ENCODE measurements at regions not wholly inside any gene's neighbourhood (a gene's known extent, or its start where the extent isn't known, plus 50 kb on each side); places are given as distances from the start of the nearest gene placed in this dataset.

DNA sequence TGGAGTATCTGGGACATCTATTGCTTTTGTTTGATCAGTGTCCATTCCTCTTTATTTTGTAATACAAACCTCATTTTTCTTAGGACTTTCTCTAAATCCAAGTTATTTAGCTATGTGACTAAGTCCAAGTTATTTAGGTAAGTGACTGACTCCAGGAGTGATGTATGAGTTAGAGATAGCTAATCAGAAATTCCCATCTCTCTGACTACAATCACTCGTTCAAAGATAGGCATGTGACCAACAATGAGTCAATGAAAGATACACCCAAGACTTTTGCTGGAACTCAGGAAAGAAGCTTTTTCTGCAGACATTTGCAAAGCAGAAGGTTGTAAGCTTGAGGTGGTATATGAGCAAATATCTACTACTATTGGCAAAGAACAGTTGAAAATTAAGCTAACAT lies 72.5 kb upstream of the KCNIP4 start:
- no peak for DNase-seq
- no peaks in the 10 kb centered on the region for H3K27me3 ChIP-seq (ENCODE audit: insufficient read depth, low read length, poor library complexity)
- no peaks in the 10 kb centered on the region for H3K4me1 ChIP-seq (ENCODE audit: insufficient read depth, low read length)
- H3K79me2 ChIP-seq (ENCODE audit: insufficient read depth, low read length) = no peaks in the 10 kb centered on the region
- H3K9me3 ChIP-seq (ENCODE audit: insufficient read depth, low read length, severe bottlenecking) = no peaks in the 10 kb centered on the region
- H3K36me3 ChIP-seq (ENCODE audit: insufficient read depth, low read length) = no peaks in the 10 kb centered on the region
- no peak overlapping the region for H3K4me2 ChIP-seq (ENCODE audit: insufficient read depth, low read length)
- no peak for ATAC-seq (ENCODE audit: insufficient read depth, low read depth)
- H3K27ac ChIP-seq (ENCODE audit: low read length) = no peak overlapping the region
- H2AFZ ChIP-seq (ENCODE audit: low read depth, low read length) = no peak overlapping the region
- no peaks in the 10 kb centered on the region for H4K20me1 ChIP-seq (ENCODE audit: insufficient read depth, low read length)
- H3K4me3 ChIP-seq (ENCODE audit: low read depth in 1 of 2, low read length in 2 of 2) = no peak overlapping the region
- TF ChIP-seq, protein P1, sequence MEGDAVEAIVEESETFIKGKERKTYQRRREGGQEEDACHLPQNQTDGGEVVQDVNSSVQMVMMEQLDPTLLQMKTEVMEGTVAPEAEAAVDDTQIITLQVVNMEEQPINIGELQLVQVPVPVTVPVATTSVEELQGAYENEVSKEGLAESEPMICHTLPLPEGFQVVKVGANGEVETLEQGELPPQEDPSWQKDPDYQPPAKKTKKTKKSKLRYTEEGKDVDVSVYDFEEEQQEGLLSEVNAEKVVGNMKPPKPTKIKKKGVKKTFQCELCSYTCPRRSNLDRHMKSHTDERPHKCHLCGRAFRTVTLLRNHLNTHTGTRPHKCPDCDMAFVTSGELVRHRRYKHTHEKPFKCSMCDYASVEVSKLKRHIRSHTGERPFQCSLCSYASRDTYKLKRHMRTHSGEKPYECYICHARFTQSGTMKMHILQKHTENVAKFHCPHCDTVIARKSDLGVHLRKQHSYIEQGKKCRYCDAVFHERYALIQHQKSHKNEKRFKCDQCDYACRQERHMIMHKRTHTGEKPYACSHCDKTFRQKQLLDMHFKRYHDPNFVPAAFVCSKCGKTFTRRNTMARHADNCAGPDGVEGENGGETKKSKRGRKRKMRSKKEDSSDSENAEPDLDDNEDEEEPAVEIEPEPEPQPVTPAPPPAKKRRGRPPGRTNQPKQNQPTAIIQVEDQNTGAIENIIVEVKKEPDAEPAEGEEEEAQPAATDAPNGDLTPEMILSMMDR (IDR thresholded peaks at IDR 0.05; ENCODE audit: borderline replicate concordance, extremely low read depth, low read length, poor library complexity, severe bottlenecking) = no peak
- no peak for TF ChIP-seq EZH2 (IDR thresholded peaks at IDR 0.05; ENCODE audit: borderline replicate concordance, low read depth, low read length, severe bottlenecking)
- H3K9ac ChIP-seq (ENCODE audit: low read depth, low read length) = no peak overlapping the region

DNA sequence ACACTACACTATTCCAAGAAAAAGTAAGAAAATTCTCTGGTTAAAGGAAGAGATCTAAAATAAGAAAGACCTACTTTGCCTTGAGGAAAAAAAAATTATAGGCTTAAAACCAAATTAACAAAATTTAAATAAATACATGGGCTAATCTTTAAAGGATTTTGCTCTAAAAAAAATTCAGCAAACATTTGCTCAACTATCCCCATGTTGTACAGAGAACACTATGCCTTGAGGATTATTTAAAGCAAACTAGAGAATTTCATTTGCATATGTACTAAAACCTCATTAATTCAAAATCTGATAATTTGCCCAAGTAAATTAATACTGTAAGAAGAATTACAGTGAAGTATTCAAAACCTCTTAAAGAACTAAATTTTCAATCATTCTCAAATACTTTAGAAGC lies 71.6 kb upstream of the KCNIP4 start:
- H3K9ac ChIP-seq (ENCODE audit: low read depth, low read length) = no peak overlapping the region
- DNase-seq = no peak
- H3K36me3 ChIP-seq (ENCODE audit: insufficient read depth, low read length) = no peaks in the 10 kb centered on the region
- H3K27ac ChIP-seq (ENCODE audit: low read length) = no peak overlapping the region
- H2AFZ ChIP-seq (ENCODE audit: low read depth, low read length) = no peak overlapping the region
- no peaks in the 10 kb centered on the region for H3K79me2 ChIP-seq (ENCODE audit: insufficient read depth, low read length)
- H3K9me3 ChIP-seq (ENCODE audit: insufficient read depth, low read length, severe bottlenecking) = no peaks in the 10 kb centered on the region
- no peak for ATAC-seq (ENCODE audit: insufficient read depth, low read depth)
- H4K20me1 ChIP-seq (ENCODE audit: insufficient read depth, low read length) = no peaks in the 10 kb centered on the region
- no peak overlapping the region for H3K4me2 ChIP-seq (ENCODE audit: insufficient read depth, low read length)
- H3K4me1 ChIP-seq (ENCODE audit: insufficient read depth, low read length) = no peaks in the 10 kb centered on the region
- no peaks in the 10 kb centered on the region for H3K27me3 ChIP-seq (ENCODE audit: insufficient read depth, low read length, poor library complexity)
- H3K4me3 ChIP-seq (ENCODE audit: low read depth in 1 of 2, low read length in 2 of 2) = no peak overlapping the region
- TF ChIP-seq EZH2 (IDR thresholded peaks at IDR 0.05; ENCODE audit: borderline replicate concordance, low read depth, low read length, severe bottlenecking) = no peak
- TF ChIP-seq, protein P1 (IDR thresholded peaks at IDR 0.05; ENCODE audit: borderline replicate concordance, extremely low read depth, low read length, poor library complexity, severe bottlenecking) = no peak

DNA sequence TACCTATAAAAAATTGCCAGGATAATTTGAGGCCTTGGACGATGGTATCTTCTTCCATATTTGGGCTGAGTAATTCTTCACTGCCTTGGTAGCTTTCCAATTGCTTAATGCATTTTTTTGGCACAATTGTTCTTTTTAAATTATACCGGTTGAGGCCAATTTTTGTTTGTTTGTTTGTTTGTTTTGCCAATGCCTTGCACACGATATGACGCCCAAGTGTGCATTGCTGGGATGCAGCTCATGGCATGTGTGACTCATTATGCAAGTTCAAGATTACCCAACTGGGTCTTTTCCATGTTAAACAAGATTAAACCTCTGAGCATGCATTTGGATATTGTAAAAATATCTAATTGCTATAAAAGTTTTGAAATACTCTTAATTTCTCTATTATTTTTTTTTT lies 71.1 kb upstream of the KCNIP4 start:
- H3K4me2 ChIP-seq (ENCODE audit: insufficient read depth, low read length) = no peak overlapping the region
- H3K4me1 ChIP-seq (ENCODE audit: insufficient read depth, low read length) = no peaks in the 10 kb centered on the region
- no peak for DNase-seq
- H3K27ac ChIP-seq (ENCODE audit: low read length) = no peak overlapping the region
- TF ChIP-seq, protein P1 (IDR thresholded peaks at IDR 0.05; ENCODE audit: borderline replicate concordance, extremely low read depth, low read length, poor library complexity, severe bottlenecking) = no peak
- no peak for TF ChIP-seq EZH2 (IDR thresholded peaks at IDR 0.05; ENCODE audit: borderline replicate concordance, low read depth, low read length, severe bottlenecking)
- H2AFZ ChIP-seq (ENCODE audit: low read depth, low read length) = no peak overlapping the region
- H4K20me1 ChIP-seq (ENCODE audit: insufficient read depth, low read length) = no peaks in the 10 kb centered on the region
- no peak for ATAC-seq (ENCODE audit: insufficient read depth, low read depth)
- no peaks in the 10 kb centered on the region for H3K79me2 ChIP-seq (ENCODE audit: insufficient read depth, low read length)
- H3K9ac ChIP-seq (ENCODE audit: low read depth, low read length) = no peak overlapping the region
- H3K36me3 ChIP-seq (ENCODE audit: insufficient read depth, low read length) = no peaks in the 10 kb centered on the region
- no peaks in the 10 kb centered on the region for H3K9me3 ChIP-seq (ENCODE audit: insufficient read depth, low read length, severe bottlenecking)
- H3K4me3 ChIP-seq (ENCODE audit: low read depth in 1 of 2, low read length in 2 of 2) = no peak overlapping the region
- no peaks in the 10 kb centered on the region for H3K27me3 ChIP-seq (ENCODE audit: insufficient read depth, low read length, poor library complexity)

DNA sequence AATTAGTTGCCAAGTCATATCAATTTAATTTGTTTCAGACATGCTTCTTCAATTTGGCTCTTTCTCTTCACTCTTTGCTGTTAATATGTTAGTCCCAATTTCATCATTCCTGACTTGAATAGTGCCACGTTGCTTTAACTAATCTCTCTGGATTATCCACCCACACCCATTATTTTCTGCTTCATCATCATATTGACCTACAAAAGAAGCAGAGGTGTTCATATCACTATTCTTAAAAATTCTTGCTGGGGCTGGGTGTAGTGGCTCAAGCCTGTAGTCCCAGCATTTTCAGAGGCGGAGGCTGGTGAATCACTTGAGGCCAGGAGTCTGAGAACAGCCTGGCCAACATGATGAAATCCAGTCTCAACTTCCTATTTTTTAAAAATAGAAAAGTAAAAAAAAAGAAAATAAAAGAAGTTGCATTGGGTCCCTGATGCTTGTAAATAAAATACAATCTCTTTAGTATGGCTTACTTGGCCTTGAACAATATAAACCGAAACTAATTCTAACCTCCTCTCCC lies 65.7 kb upstream of the KCNIP4 start:
- no peaks in the 10 kb centered on the region for H3K4me1 ChIP-seq (ENCODE audit: insufficient read depth, low read length)
- H3K79me2 ChIP-seq (ENCODE audit: insufficient read depth, low read length) = no peaks in the 10 kb centered on the region
- no peak overlapping the region for H3K4me2 ChIP-seq (ENCODE audit: insufficient read depth, low read length)
- TF ChIP-seq, protein P1 (IDR thresholded peaks at IDR 0.05; ENCODE audit: borderline replicate concordance, extremely low read depth, low read length, poor library complexity, severe bottlenecking) = no peak
- no peak for TF ChIP-seq EZH2 (IDR thresholded peaks at IDR 0.05; ENCODE audit: borderline replicate concordance, low read depth, low read length, severe bottlenecking)
- H4K20me1 ChIP-seq (ENCODE audit: insufficient read depth, low read length) = no peaks in the 10 kb centered on the region
- H3K9ac ChIP-seq (ENCODE audit: low read depth, low read length) = no peak overlapping the region
- DNase-seq = no peak
- H3K27ac ChIP-seq (ENCODE audit: low read length) = no peak overlapping the region
- no peaks in the 10 kb centered on the region for H3K36me3 ChIP-seq (ENCODE audit: insufficient read depth, low read length)
- no peaks in the 10 kb centered on the region for H3K27me3 ChIP-seq (ENCODE audit: insufficient read depth, low read length, poor library complexity)
- no peaks in the 10 kb centered on the region for H3K9me3 ChIP-seq (ENCODE audit: insufficient read depth, low read length, severe bottlenecking)
- no peak for ATAC-seq (ENCODE audit: insufficient read depth, low read depth)
- no peak overlapping the region for H2AFZ ChIP-seq (ENCODE audit: low read depth, low read length)
- no peak overlapping the region for H3K4me3 ChIP-seq (ENCODE audit: low read depth in 1 of 2, low read length in 2 of 2)
